ENCODE measurements at regions not wholly inside any gene's neighbourhood (a gene's known extent, or its start where the extent isn't known, plus 50 kb on each side); places are given as distances from the start of the nearest gene placed in this dataset.
"Not testable (repeated sequence)": the region's sequence is repeated elsewhere in the genome, so short reads cannot be mapped to it uniquely, and the experiment has no call there.

DNA sequence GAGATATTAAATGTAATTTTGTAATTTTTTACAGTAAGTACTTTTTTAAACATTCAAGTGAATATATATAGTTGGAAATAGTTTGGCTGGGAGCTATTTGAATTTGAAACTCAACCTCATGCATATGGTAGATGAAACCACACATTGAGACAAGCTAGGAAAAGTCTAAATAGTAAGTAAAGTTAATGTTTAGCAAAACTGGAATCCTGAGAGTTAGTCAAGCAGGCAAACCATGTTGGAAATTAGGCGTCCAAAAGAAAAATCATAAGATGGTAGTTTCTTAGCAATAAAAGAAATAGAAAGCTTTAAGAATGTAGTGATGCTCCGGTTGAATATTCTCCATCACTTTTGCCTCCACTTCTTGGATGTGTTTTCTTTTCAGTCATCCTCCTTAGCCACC is 657.1 kb upstream of the CDH10 start:
- DNase-seq, result no peak
- intact Hi-C loops (cut with DNase I), result no loop called here
- 83% methylated on average over 2 of the region's 2 CpGs for whole genome bisulfite sequencing

GRCh38 chr5:25295067-25295466 is 650.3 kb upstream of the CDH10 start:
- H3K4me1 ChIP-seq (ENCODE audit: control insufficient read depth, insufficient read depth, low read length), result no peaks in the 10 kb centered on the region
- no peaks in the 10 kb centered on the region for H3K27me3 ChIP-seq (ENCODE audit: control insufficient read depth, insufficient read depth)
- H3K9me3 ChIP-seq (ENCODE audit: control insufficient read depth, low read length), result no peaks in the 10 kb centered on the region
- no peak for ATAC-seq
- DNase-seq, result no peak
- 64% methylated on average over 3 of the region's 3 CpGs for WGBS
- no peak overlapping the region for H3K27ac ChIP-seq (ENCODE audit: low read length)
- H3K4me3 ChIP-seq (ENCODE audit: low read length), result no peak overlapping the region
- intact Hi-C loops (cut with DNase I), result no loop called here

More for the DNA sequence above, 657.1 kb upstream of the CDH10 start:
- no peak for ATAC-seq
- Histone ChIP-seq H3K9me3 (ENCODE audit: control insufficient read depth, low read length) (no peaks in the 10 kb centered on the region), H3K4me3 (ENCODE audit: low read length) (no peak overlapping the region), H3K27me3 (ENCODE audit: control insufficient read depth, insufficient read depth) (no peaks in the 10 kb centered on the region), H3K27ac (ENCODE audit: low read length) (no peak overlapping the region), H3K4me1 (ENCODE audit: control insufficient read depth, insufficient read depth, low read length) (no peaks in the 10 kb centered on the region)

DNA sequence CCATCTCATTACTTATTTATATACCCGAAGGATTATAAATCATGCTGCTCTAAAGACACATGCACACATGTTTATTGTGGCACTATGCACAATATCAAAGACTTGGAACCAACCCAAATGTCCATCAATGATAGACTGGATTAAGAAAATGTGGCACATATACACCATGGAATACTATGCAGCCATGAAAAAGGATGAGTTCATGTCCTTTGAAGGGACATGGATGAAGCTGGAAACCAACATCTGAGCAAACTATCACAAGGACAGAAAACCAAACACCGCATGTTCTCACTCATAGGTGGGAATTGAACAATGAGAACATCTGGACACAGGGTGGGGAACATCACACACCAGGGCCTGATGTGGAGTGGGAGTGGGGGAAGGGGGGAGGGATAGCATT is 645.0 kb upstream of the CDH10 start:
- H3K9me3 ChIP-seq (ENCODE audit: control insufficient read depth, low read length); H3K4me1 ChIP-seq (ENCODE audit: control insufficient read depth, insufficient read depth, low read length); H3K27me3 ChIP-seq (ENCODE audit: control insufficient read depth, insufficient read depth); intact Hi-C loops (cut with DNase I); H3K27ac ChIP-seq (ENCODE audit: low read length); H3K4me3 ChIP-seq (ENCODE audit: low read length); ATAC-seq; DNase-seq: not testable (repeated sequence)
- WGBS, result 95% methylated on average over 2 of the region's 2 CpGs

DNA sequence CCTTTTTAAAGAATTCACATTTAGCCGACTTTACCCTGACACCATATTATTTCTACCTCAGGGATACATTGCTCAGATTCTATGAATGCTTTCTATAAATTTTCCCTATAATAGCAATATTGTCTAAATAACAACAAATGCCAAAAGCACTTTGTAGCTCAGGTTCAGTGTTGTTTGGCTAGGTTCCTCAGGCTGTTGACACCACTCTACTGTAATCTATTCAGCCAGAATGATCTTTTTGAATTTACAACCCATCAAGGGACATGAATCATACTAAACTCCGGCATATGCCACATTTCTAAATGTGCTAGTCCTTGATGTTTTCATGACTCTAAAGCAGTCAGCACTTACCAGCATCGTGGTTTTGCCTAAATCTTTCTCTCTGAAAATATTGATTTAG is 641.5 kb upstream of the CDH10 start:
- no peak for ATAC-seq
- H3K4me1 ChIP-seq (ENCODE audit: control insufficient read depth, insufficient read depth, low read length), result no peaks in the 10 kb centered on the region
- no peaks in the 10 kb centered on the region for H3K27me3 ChIP-seq (ENCODE audit: control insufficient read depth, insufficient read depth)
- no peaks in the 10 kb centered on the region for H3K9me3 ChIP-seq (ENCODE audit: control insufficient read depth, low read length)
- H3K27ac ChIP-seq (ENCODE audit: low read length), result no peak overlapping the region
- H3K4me3 ChIP-seq (ENCODE audit: low read length), result no peak overlapping the region
- WGBS, result 62% methylated on average over 3 of the region's 3 CpGs
- intact Hi-C loops (cut with DNase I), result no loop called here
- DNase-seq, result no peak

GRCh38 chr5:25285136-25285535 is 640.4 kb upstream of the CDH10 start:
- 60% methylated on average over 3 of the region's 3 CpGs for WGBS
- no peak for DNase-seq
- H3K27me3 ChIP-seq (ENCODE audit: control insufficient read depth, insufficient read depth), result no peaks in the 10 kb centered on the region
- no peaks in the 10 kb centered on the region for H3K9me3 ChIP-seq (ENCODE audit: control insufficient read depth, low read length)
- intact Hi-C loops (cut with DNase I), result no loop called here
- no peak overlapping the region for H3K27ac ChIP-seq (ENCODE audit: low read length)
- H3K4me1 ChIP-seq (ENCODE audit: control insufficient read depth, insufficient read depth, low read length), result no peaks in the 10 kb centered on the region
- H3K4me3 ChIP-seq (ENCODE audit: low read length), result no peak overlapping the region
- no peak for ATAC-seq

DNA sequence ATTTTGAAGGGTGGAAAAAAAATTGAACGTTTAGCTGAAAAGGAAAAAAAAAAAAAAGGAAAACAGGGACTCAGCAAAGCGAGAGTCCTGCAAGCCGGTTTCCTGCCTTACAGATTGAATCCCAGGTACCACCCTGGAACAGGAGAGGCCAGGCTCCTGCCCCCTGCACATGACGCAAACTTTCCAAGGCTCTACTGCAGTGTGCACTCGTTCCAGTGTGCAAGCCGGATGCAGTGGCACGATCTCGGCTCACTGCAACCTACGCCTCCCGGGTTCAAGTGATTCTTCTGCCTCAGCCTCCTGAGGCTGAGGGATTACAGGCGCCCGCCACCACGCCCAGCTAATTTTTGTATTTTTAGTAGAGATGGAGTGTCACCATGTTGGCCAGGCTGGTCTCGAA is 618.7 kb upstream of the CDH10 start:
- H3K27me3 ChIP-seq (ENCODE audit: control insufficient read depth, insufficient read depth); H3K9me3 ChIP-seq (ENCODE audit: control insufficient read depth, low read length); intact Hi-C loops (cut with DNase I); ATAC-seq; H3K4me1 ChIP-seq (ENCODE audit: control insufficient read depth, insufficient read depth, low read length); H3K27ac ChIP-seq (ENCODE audit: low read length); H3K4me3 ChIP-seq (ENCODE audit: low read length): not testable (repeated sequence)
- WGBS, result 90% methylated on average over 14 of the region's 14 CpGs
- peak in 1 of 3 donors; percentile 14 for DNase-seq

DNA sequence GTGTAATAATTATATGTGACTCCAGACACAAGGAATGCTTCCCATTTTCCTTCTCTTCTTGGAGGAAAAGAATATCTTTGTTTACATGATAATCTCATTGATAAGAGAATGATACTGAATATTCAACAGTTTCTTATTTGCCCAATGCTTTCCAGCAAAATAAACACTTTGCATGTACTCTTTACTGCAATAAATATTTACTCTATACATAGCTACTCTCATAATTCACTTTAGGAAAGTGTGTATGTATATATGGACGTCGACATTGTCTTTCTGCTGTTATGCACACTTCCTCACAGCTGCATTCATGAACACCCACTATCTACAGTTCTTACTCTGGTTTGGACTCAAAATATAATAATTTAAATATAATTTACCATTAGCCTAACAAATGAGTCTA is 617.4 kb upstream of the CDH10 start:
- H3K27ac ChIP-seq (ENCODE audit: low read length), result no peak overlapping the region
- no peak overlapping the region for H3K4me3 ChIP-seq (ENCODE audit: low read length)
- H3K9me3 ChIP-seq (ENCODE audit: control insufficient read depth, low read length), result no peaks in the 10 kb centered on the region
- ATAC-seq (no peak), DNase-seq (no peak)
- intact Hi-C loops (cut with DNase I), result no loop called here
- WGBS, result 71% methylated on average over 2 of the region's 2 CpGs
- no peaks in the 10 kb centered on the region for H3K4me1 ChIP-seq (ENCODE audit: control insufficient read depth, insufficient read depth, low read length)
- H3K27me3 ChIP-seq (ENCODE audit: control insufficient read depth, insufficient read depth), result no peaks in the 10 kb centered on the region

DNA sequence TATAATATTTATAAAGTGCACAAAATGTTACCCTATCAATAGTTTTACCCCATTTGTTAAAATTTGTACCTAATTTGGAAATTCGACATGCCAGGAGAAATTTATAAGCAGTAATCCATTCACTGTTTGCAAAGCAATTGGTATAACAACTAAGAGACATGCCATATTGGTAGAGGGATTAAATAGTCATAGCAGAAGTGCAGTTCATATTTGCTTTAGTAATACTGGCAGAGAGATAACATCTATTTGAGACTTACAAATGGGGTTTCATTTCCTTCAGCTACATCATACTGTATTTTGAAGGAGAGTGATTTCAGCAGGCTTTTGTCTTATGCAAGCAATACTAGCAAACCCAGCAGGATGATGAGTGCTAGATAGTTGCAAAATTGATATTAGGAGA is 610.4 kb upstream of the CDH10 start:
- DNase-seq (no peak), ATAC-seq (no peak)
- H3K4me1 ChIP-seq (ENCODE audit: control insufficient read depth, insufficient read depth, low read length), result no peaks in the 10 kb centered on the region
- no peak overlapping the region for H3K4me3 ChIP-seq (ENCODE audit: low read length)
- H3K27me3 ChIP-seq (ENCODE audit: control insufficient read depth, insufficient read depth), result no peaks in the 10 kb centered on the region
- intact Hi-C loops (cut with DNase I), result no loop called here
- H3K9me3 ChIP-seq (ENCODE audit: control insufficient read depth, low read length), result no peaks in the 10 kb centered on the region
- WGBS, result 56% methylated on average over 1 of the region's 1 CpG
- no peak overlapping the region for H3K27ac ChIP-seq (ENCODE audit: low read length)

DNA sequence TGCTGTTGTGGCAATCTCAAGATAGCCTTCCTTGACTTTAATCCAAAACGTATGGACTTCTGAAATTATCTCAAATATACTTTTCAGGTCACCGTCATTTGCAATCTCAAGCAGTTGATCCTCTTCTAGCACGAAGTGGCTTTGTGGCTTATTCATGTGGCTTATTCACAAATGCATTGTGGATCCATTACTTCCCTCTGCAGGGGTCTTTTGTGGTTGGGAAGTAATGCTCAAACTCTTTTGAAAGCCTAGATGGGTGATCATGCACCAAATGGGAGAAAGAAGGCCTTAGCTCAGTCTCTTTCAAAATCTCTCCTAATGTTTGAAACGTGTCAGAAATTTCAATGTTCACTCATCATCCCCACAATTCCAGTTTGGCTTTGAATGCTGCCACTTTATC is 597.2 kb upstream of the CDH10 start:
- H3K4me3 ChIP-seq (ENCODE audit: low read length), result no peak overlapping the region
- ATAC-seq (no peak), DNase-seq (no peak)
- H3K4me1 ChIP-seq (ENCODE audit: control insufficient read depth, insufficient read depth, low read length), result no peaks in the 10 kb centered on the region
- H3K27me3 ChIP-seq (ENCODE audit: control insufficient read depth, insufficient read depth), result no peaks in the 10 kb centered on the region
- intact Hi-C loops (cut with DNase I), result no loop called here
- no peak overlapping the region for H3K27ac ChIP-seq (ENCODE audit: low read length)
- 48% methylated on average over 4 of the region's 4 CpGs for WGBS
- H3K9me3 ChIP-seq (ENCODE audit: control insufficient read depth, low read length), result peaks cover 3% of the 10 kb centered on the region

DNA sequence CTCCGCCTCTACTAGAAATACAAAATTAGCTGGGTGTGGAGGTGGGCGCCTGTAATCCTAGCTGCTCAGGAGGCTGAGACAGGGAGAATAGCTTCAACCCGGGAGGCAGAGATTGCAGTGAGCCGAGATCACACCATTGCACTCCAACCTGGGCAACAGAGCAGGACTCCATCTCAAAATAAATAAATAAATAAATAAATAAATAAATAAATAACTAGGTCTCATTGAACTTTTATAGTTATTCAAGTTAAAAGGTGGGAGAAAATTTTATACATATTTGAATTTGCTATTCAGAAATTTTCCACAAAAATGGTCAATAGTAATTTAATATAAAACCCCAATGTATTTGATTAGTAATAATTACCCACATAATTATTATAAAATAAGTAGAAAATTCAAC is 593.9 kb upstream of the CDH10 start:
- H3K4me1 ChIP-seq (ENCODE audit: control insufficient read depth, insufficient read depth, low read length); intact Hi-C loops (cut with DNase I): not testable (repeated sequence)

GRCh38 chr5:25224316-25224982 is 579.7 kb upstream of the CDH10 start:
- H3K27ac ChIP-seq (ENCODE audit: low read length), result no peak overlapping the region
- H3K4me3 ChIP-seq (ENCODE audit: low read length), result no peak overlapping the region
- 58% methylated on average over 10 of the region's 10 CpGs for WGBS
- no peaks in the 10 kb centered on the region for H3K4me1 ChIP-seq (ENCODE audit: control insufficient read depth, insufficient read depth, low read length)
- H3K27me3 ChIP-seq (ENCODE audit: control insufficient read depth, insufficient read depth), result no peaks in the 10 kb centered on the region
- ATAC-seq (no peak), DNase-seq (no peak)
- H3K9me3 ChIP-seq (ENCODE audit: control insufficient read depth, low read length), result peaks cover 2% of the 10 kb centered on the region
- intact Hi-C loops (cut with DNase I), result no loop called here

More for the DNA sequence above, 593.9 kb upstream of the CDH10 start:
- not testable (repeated sequence) for H3K9me3 ChIP-seq (ENCODE audit: control insufficient read depth, low read length); ATAC-seq; DNase-seq; H3K27ac ChIP-seq (ENCODE audit: low read length); H3K4me3 ChIP-seq (ENCODE audit: low read length); H3K27me3 ChIP-seq (ENCODE audit: control insufficient read depth, insufficient read depth)
- 95% methylated on average over 4 of the region's 4 CpGs for WGBS

DNA sequence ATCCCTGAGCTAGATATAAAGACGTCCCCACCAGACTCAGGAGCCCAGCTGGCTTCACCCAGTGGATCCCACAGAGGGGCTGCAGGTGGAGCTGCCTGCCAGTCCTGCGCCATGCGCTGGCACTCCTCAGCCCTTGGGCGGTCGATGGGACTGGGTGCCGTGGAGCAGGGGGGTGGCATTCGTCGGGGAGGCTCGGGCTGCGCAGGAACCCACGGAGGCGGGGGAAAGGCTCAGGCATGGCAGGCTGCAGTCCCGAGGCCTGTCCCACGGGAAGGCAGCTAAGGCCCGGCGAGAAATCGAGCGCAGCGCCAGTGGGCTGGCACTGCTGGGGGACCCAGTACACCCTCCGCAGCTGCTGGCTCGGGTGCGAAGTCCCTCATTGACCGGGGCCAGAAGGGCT is 555.1 kb upstream of the CDH10 start:
- WGBS, result 92% methylated on average over 23 of the region's 23 CpGs
- H3K27ac ChIP-seq (ENCODE audit: low read length); intact Hi-C loops (cut with DNase I): not testable (repeated sequence)

More for the DNA sequence above, 555.1 kb upstream of the CDH10 start:
- not testable (repeated sequence) for H3K4me3 ChIP-seq (ENCODE audit: low read length); H3K4me1 ChIP-seq (ENCODE audit: control insufficient read depth, insufficient read depth, low read length); H3K27me3 ChIP-seq (ENCODE audit: control insufficient read depth, insufficient read depth); ATAC-seq; H3K9me3 ChIP-seq (ENCODE audit: control insufficient read depth, low read length)
- DNase-seq, result peak in 2 of 3 donors; percentile 16 to 40
